ENCODE measurements at regions not wholly inside any gene's neighbourhood (a gene's known extent, or its start where the extent isn't known, plus 50 kb on each side); places are given as distances from the start of the nearest gene placed in this dataset.

- Histone ChIP-seq H3K27ac (replicated peaks) (no peak overlapping the region), H3K27me3 (ENCODE audit: insufficient read depth, poor library complexity, severe bottlenecking) (no peaks in the 10 kb centered on the region), H3K4me3 (replicated peaks; ENCODE audit: insufficient read depth, low read length) (no peak overlapping the region)
- no peak for DNase-seq (ENCODE audit: low read depth in 1 of 2, low spot score in 1 of 2)
- TF ChIP-seq REST (IDR thresholded peaks at IDR 0.05; ENCODE audit: insufficient replicate concordance, low read depth) (no peak), CTCF (IDR thresholded peaks at IDR 0.05; ENCODE audit: insufficient read depth, low read length) (no peak)
Measured at GRCh38 chr15:89400116-89400781, 65.6 kb upstream of the POLG start.

- no peak overlapping the region for H3K27ac ChIP-seq (replicated peaks)
- H3K4me3 ChIP-seq (replicated peaks; ENCODE audit: insufficient read depth, low read length) = no peak overlapping the region
- DNase-seq (ENCODE audit: low read depth in 1 of 2, low spot score in 1 of 2) = no peak
- H3K27me3 ChIP-seq (ENCODE audit: insufficient read depth, poor library complexity, severe bottlenecking) = no peaks in the 10 kb centered on the region
- TF ChIP-seq POLR2AphosphoS5 (IDR thresholded peaks at IDR 0.05; ENCODE audit: low read depth) = no peak
- TF ChIP-seq CTCF (IDR thresholded peaks at IDR 0.05; ENCODE audit: insufficient read depth, low read length) = no peak
- no peak for TF ChIP-seq GABPA (IDR thresholded peaks at IDR 0.05; ENCODE audit: low read depth)
- no peak for TF ChIP-seq REST (IDR thresholded peaks at IDR 0.05; ENCODE audit: insufficient replicate concordance, low read depth)
Measured at GRCh38 chr15:89399238-89400115, 64.9 kb upstream of the POLG start.

- no peaks in the 10 kb centered on the region for H3K27me3 ChIP-seq (ENCODE audit: insufficient read depth, poor library complexity, severe bottlenecking)
- DNase-seq (ENCODE audit: low read depth in 1 of 2, low spot score in 1 of 2) = no peak
- no peak overlapping the region for H3K4me3 ChIP-seq (replicated peaks; ENCODE audit: insufficient read depth, low read length)
- H3K27ac ChIP-seq (replicated peaks) = no peak overlapping the region
- no peak for TF ChIP-seq CTCF (IDR thresholded peaks at IDR 0.05; ENCODE audit: insufficient read depth, low read length)
Measured at GRCh38 chr15:89398896-89399237, 64.2 kb upstream of the POLG start.

GRCh38 chr15:89397653-89398023, 63.0 kb upstream of the POLG start:
- no peak overlapping the region; the same call in 1 of the 2 replicates for H3K27ac ChIP-seq (replicated peaks)
- TF ChIP-seq GABPA (IDR thresholded peaks at IDR 0.05; ENCODE audit: low read depth) = no peak
- TF ChIP-seq CTCF (IDR thresholded peaks at IDR 0.05; ENCODE audit: insufficient read depth, low read length) = no peak
- no peak for TF ChIP-seq POLR2AphosphoS5 (IDR thresholded peaks at IDR 0.05; ENCODE audit: low read depth)
- no peaks in the 10 kb centered on the region for H3K27me3 ChIP-seq (ENCODE audit: insufficient read depth, poor library complexity, severe bottlenecking)
- no peak for DNase-seq (ENCODE audit: low read depth in 1 of 2, low spot score in 1 of 2)
- no peak overlapping the region for H3K4me3 ChIP-seq (replicated peaks; ENCODE audit: insufficient read depth, low read length)

All from HL-60 (cell line).